ENCODE measurements at regions not wholly inside any gene's neighbourhood (a gene's known extent, or its start where the extent isn't known, plus 50 kb on each side); places are given as distances from the start of the nearest gene placed in this dataset.

GRCh38 chr2:55999790-56000189 lies 76.2 kb upstream of the EFEMP1 start:
- H3K36me3 ChIP-seq (ENCODE audit: control insufficient read depth, insufficient read depth, low read length): no peaks in the 10 kb centered on the region
- no peaks in the 10 kb centered on the region for H3K27me3 ChIP-seq (replicated peaks; ENCODE audit: control insufficient read depth, insufficient read depth, low read length)
- no peak for DNase-seq (ENCODE audit: extremely low read depth, insufficient read length)
- TF ChIP-seq, protein P1, sequence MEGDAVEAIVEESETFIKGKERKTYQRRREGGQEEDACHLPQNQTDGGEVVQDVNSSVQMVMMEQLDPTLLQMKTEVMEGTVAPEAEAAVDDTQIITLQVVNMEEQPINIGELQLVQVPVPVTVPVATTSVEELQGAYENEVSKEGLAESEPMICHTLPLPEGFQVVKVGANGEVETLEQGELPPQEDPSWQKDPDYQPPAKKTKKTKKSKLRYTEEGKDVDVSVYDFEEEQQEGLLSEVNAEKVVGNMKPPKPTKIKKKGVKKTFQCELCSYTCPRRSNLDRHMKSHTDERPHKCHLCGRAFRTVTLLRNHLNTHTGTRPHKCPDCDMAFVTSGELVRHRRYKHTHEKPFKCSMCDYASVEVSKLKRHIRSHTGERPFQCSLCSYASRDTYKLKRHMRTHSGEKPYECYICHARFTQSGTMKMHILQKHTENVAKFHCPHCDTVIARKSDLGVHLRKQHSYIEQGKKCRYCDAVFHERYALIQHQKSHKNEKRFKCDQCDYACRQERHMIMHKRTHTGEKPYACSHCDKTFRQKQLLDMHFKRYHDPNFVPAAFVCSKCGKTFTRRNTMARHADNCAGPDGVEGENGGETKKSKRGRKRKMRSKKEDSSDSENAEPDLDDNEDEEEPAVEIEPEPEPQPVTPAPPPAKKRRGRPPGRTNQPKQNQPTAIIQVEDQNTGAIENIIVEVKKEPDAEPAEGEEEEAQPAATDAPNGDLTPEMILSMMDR (IDR thresholded peaks at IDR 0.05; ENCODE audit: insufficient read depth, low read length, poor library complexity, severe bottlenecking): no peak
- H3K4me3 ChIP-seq (replicated peaks; ENCODE audit: low read depth, low read length): no peak overlapping the region

DNA sequence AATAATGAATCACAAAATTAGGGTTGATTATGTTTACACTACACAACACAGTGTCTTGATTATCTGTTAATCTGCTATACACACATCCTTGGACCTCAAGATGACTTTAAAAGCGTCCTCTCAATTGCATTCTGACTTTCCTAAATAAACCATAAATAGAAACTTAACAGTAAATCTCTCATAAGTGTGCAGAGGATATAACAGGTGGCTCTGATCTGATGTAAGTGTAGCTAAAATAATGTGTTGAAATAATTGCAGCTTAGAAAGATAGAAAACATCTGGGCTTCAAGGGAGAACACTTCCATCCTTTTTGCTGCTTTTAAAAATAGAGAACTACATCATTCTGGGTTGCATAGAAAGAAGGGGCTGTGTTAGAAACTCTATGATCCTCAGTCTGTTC lies 78.4 kb upstream of the EFEMP1 start:
- Histone ChIP-seq H3K4me3 (replicated peaks; ENCODE audit: low read depth, low read length) (no peak overlapping the region), H3K36me3 (ENCODE audit: control insufficient read depth, insufficient read depth, low read length) (no peaks in the 10 kb centered on the region), H3K27me3 (replicated peaks; ENCODE audit: control insufficient read depth, insufficient read depth, low read length) (no peaks in the 10 kb centered on the region)
- DNase-seq (ENCODE audit: extremely low read depth, insufficient read length): no peak
- TF ChIP-seq, protein P1 (IDR thresholded peaks at IDR 0.05; ENCODE audit: insufficient read depth, low read length, poor library complexity, severe bottlenecking): no peak

GRCh38 chr2:56008661-56009431 lies 85.3 kb upstream of the EFEMP1 start:
- H3K36me3 ChIP-seq (ENCODE audit: control insufficient read depth, insufficient read depth, low read length): no peaks in the 10 kb centered on the region
- H3K4me3 ChIP-seq (replicated peaks; ENCODE audit: low read depth, low read length): no peak overlapping the region
- DNase-seq (ENCODE audit: extremely low read depth, insufficient read length): no peak
- H3K27me3 ChIP-seq (replicated peaks; ENCODE audit: control insufficient read depth, insufficient read depth, low read length): no peaks in the 10 kb centered on the region
- TF ChIP-seq, protein P1 (IDR thresholded peaks at IDR 0.05; ENCODE audit: insufficient read depth, low read length, poor library complexity, severe bottlenecking): no peak

DNA sequence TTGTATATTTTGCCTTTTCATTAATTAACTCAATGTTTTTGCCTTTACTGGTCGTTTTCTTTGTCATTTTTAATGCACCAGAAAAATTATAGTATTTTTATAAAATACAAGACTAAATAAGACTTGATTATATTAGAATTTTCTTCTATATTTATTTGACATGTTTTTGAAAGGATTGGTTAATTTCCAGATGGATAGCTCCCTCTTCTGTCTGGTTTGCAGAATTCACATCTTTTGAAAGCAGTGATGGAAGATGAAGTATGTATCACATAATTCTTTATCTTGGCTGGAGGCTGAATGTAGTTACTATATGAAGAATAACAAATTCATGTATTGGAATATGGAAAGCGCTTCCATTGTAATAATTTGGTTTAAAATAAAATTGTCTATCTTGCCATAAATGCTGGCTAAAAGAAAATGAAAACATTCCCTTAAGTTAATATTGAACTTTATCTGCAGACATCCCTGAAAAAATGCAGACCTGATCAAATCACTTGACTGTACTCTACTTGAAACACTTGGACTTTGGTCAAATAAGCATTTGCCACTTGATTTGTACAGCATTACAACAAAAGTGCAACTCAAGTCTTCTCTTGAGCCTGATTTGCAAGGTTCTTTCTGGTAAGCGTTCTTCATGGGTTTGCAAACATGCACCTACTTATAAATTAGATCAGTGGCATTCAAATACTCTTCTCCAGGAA lies 86.3 kb upstream of the EFEMP1 start:
- no peak for DNase-seq (ENCODE audit: extremely low read depth, insufficient read length)
- Histone ChIP-seq H3K4me3 (replicated peaks; ENCODE audit: low read depth, low read length) (no peak overlapping the region), H3K27me3 (replicated peaks; ENCODE audit: control insufficient read depth, insufficient read depth, low read length) (no peaks in the 10 kb centered on the region), H3K36me3 (ENCODE audit: control insufficient read depth, insufficient read depth, low read length) (no peaks in the 10 kb centered on the region)
- TF ChIP-seq, protein P1 (IDR thresholded peaks at IDR 0.05; ENCODE audit: insufficient read depth, low read length, poor library complexity, severe bottlenecking): peak; percentile 47

DNA sequence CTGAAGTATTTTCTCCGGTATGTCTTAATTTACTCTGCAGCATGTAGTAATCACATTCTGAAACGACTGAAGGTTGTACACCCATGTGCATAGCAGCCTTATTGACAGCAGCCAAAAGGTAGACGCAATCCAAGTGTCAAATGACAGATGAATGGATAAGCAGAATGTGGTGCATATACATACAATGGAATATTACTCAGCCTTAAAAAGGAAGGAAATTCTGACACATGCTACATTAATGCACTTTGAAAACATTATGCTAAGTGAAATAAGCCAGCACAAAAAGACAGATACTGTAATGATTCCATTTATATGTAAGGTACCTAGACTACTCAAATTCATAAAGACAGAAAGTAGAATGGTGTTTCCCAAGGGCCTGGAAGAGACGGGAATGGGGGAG lies 88.0 kb upstream of the EFEMP1 start:
- TF ChIP-seq, protein P1 (IDR thresholded peaks at IDR 0.05; ENCODE audit: insufficient read depth, low read length, poor library complexity, severe bottlenecking): no peak
- no peaks in the 10 kb centered on the region for H3K27me3 ChIP-seq (replicated peaks; ENCODE audit: control insufficient read depth, insufficient read depth, low read length)
- H3K36me3 ChIP-seq (ENCODE audit: control insufficient read depth, insufficient read depth, low read length): no peaks in the 10 kb centered on the region
- no peak overlapping the region for H3K4me3 ChIP-seq (replicated peaks; ENCODE audit: low read depth, low read length)
- DNase-seq (ENCODE audit: extremely low read depth, insufficient read length): no peak
